DOHH2 (cell line): ENCODE measurements at regions not wholly inside any gene's neighbourhood (a gene's known extent, or its start where the extent isn't known, plus 50 kb on each side); places are given as distances from the start of the nearest gene placed in this dataset.
"Not testable (repeated sequence)": the region's sequence is repeated elsewhere in the genome, so short reads cannot be mapped to it uniquely, and the experiment has no call there.

ENCODE experiments used
- H3F3A ChIP-seq: fragments of 200-600 bp; sonication (generic), shearing (Covaris generic); 2 replicates; pipeline ENCODE4 v1.6.0; 2016; ENCODE audit warnings: antibody characterized with exemption, mild to moderate bottlenecking; ENCODE audit not compliant: control insufficient read depth, insufficient read depth
- H3K27ac ChIP-seq: fragments of 200-600 bp; sonication (generic); 2 replicates; pipeline ENCODE4 v1.5.1; 2014; ENCODE audit warnings: low read depth, mild to moderate bottlenecking, low read length, moderate library complexity
- H3K27me3 ChIP-seq: fragments of 200-600 bp; sonication (generic); 2 replicates; pipeline ENCODE4 v1.6.1; 2014; ENCODE audit warnings: mild to moderate bottlenecking, low read length, mixed read lengths; ENCODE audit not compliant: control insufficient read depth
- H3K36me3 ChIP-seq: fragments of 200-600 bp; sonication (generic); 2 replicates; pipeline ENCODE4 v1.6.1; 2014; ENCODE audit warnings: mild to moderate bottlenecking, low read length, moderate library complexity, mixed read lengths; ENCODE audit not compliant: control insufficient read depth
- H3K4me1 ChIP-seq: fragments of 200-600 bp; sonication (generic); 2 replicates; pipeline ENCODE4 v1.6.1; 2014; ENCODE audit warnings: mild to moderate bottlenecking, low read length, mixed read lengths; ENCODE audit not compliant: control insufficient read depth
- H3K4me2 ChIP-seq: fragments of 200-600 bp; sonication (generic); 2 replicates; pipeline ENCODE4 v1.6.0; 2014; ENCODE audit warnings: mild to moderate bottlenecking, low read length, moderate library complexity
- H3K4me3 ChIP-seq: fragments of 200-600 bp; sonication (generic); 2 replicates; pipeline ENCODE4 v1.5.1; 2014; ENCODE audit warnings: mild to moderate bottlenecking, low read length, mixed read lengths
- H3K79me2 ChIP-seq: fragments of 200-600 bp; sonication (generic); 2 replicates; pipeline ENCODE4 v1.6.1; 2014; ENCODE audit warnings: mild to moderate bottlenecking, low read length, mixed read lengths; ENCODE audit not compliant: control insufficient read depth
- H3K9me2 ChIP-seq: fragments of 200-600 bp; sonication (generic); replicated peaks from 2 replicates; pipeline ENCODE4 v1.6.1; 2014; ENCODE audit warnings: mild to moderate bottlenecking, low read length, mixed read lengths; ENCODE audit not compliant: control insufficient read depth
- H3K9me3 ChIP-seq: fragments of 200-600 bp; sonication (generic); 2 replicates; pipeline ENCODE4 v1.6.1; 2014; ENCODE audit warnings: antibody characterized with exemption, low read length, mixed read lengths; ENCODE audit not compliant: control insufficient read depth, insufficient read depth
- H4K20me1 ChIP-seq: fragments of 200-600 bp; sonication (generic); 2 replicates; pipeline ENCODE4 v1.6.0; 2014; ENCODE audit warnings: low read depth, mild to moderate bottlenecking, antibody characterized with exemption, low read length, moderate library complexity; ENCODE audit not compliant: control insufficient read depth, insufficient read depth
- EZH2phosphoT487 ChIP-seq: fragments of 200-600 bp; sonication (generic); IDR thresholded peaks from 2 replicates; pipeline ENCODE4 v1.6.1; 2017; ENCODE audit warnings: borderline replicate concordance, mild to moderate bottlenecking, antibody characterized with exemption, low read length, moderate library complexity, mixed read lengths
- TF ChIP-seq, protein P1 (sequence below): fragments of 200-600 bp; sonication (generic); IDR thresholded peaks from one replicate; pipeline ENCODE4 v1.5.1; 2014; ENCODE audit warnings: antibody characterized with exemption, mild to moderate bottlenecking, low read depth, low read length; ENCODE audit not compliant: poor library complexity, severe bottlenecking

DNA sequence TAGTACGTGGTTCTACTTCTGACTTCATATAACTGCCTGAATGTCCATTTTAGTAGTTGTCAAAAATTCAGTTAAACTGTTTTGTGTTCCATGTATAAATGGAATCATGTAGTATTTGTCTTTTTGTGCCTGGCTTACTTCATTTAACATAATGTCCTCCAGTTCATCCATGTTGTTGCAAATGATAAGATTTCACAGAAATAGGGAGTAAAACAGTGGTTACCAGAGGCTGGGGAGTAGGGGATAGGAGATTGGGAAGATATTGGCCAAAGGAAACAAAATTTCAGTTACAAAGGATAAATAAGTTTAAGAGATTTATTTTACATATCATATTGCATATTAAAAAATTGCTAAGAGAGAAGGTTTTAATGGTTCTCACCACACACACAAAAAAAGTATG, 425.0 kb upstream of the MEF2C start:
- H3K36me3 ChIP-seq, result no peaks in the 10 kb centered on the region
- no peak overlapping the region for H3K4me2 ChIP-seq
- H4K20me1 ChIP-seq, result no peaks in the 10 kb centered on the region
- no peak for TF ChIP-seq EZH2phosphoT487
- TF ChIP-seq, protein P1, sequence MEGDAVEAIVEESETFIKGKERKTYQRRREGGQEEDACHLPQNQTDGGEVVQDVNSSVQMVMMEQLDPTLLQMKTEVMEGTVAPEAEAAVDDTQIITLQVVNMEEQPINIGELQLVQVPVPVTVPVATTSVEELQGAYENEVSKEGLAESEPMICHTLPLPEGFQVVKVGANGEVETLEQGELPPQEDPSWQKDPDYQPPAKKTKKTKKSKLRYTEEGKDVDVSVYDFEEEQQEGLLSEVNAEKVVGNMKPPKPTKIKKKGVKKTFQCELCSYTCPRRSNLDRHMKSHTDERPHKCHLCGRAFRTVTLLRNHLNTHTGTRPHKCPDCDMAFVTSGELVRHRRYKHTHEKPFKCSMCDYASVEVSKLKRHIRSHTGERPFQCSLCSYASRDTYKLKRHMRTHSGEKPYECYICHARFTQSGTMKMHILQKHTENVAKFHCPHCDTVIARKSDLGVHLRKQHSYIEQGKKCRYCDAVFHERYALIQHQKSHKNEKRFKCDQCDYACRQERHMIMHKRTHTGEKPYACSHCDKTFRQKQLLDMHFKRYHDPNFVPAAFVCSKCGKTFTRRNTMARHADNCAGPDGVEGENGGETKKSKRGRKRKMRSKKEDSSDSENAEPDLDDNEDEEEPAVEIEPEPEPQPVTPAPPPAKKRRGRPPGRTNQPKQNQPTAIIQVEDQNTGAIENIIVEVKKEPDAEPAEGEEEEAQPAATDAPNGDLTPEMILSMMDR, result no peak
- no peak overlapping the region for H3K27ac ChIP-seq
- no peaks in the 10 kb centered on the region for H3F3A ChIP-seq
- no peaks in the 10 kb centered on the region for H3K27me3 ChIP-seq
- no peaks in the 10 kb centered on the region for H3K9me3 ChIP-seq
- H3K79me2 ChIP-seq, result no peaks in the 10 kb centered on the region
- no peak overlapping the region for H3K4me3 ChIP-seq
- no peaks in the 10 kb centered on the region for H3K9me2 ChIP-seq
- 0 out of 2 replicates have a peak, but pooled peaks cover 6% of the 10 kb centered on the region for H3K4me1 ChIP-seq

DNA sequence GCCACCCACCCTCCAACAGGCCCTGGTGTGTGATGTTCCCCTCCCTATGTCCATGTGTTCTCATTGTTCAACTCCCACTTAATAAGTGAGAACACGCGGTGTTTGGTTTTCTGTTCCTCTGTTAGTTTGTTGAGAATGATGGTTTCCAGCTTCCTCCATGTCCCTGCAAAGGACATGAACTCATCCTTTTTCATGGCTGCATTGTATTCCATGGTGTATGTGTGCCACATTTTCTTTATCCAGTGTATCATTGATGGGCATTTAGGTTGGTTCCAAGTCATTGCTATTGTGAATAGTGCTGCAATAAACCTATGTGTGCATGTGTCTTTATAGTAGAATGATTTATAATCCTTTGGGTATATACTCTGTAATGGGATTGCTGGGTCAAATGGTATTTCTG, 424.2 kb upstream of the MEF2C start:
- not testable (repeated sequence) for H3K27me3 ChIP-seq, H3K4me3 ChIP-seq, H4K20me1 ChIP-seq, H3K9me2 ChIP-seq, H3K27ac ChIP-seq, H3K9me3 ChIP-seq, H3K4me2 ChIP-seq, H3F3A ChIP-seq, H3K36me3 ChIP-seq, H3K79me2 ChIP-seq
- H3K4me1 ChIP-seq, result peaks cover 11% of the 10 kb centered on the region

DNA sequence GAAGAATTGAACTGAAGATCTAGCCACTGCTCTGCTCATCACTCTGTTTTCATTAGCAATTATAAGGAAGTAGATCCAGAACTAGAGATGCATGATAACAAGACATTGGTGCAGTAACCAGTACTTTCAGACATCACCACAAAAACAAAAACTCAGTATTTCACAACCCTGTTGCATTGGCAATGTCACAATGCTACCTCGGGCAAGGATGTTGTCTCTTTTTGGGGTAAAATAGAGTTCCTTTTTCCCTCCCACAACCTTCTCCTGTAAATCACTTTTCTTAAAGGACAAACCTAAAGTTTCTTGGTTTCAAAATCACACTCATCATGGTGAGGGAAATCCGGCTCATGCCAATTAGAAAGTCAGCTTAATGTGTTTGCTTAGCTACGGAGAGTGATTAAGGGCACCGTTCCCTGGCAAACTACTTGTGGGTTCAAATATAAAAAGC, 420.1 kb upstream of the MEF2C start:
- peaks cover 34% of the 10 kb centered on the region for H3K4me1 ChIP-seq
- no peak for TF ChIP-seq EZH2phosphoT487
- TF ChIP-seq, protein P1, result no peak
- H3K9me2 ChIP-seq, result no peaks in the 10 kb centered on the region
- no peaks in the 10 kb centered on the region for H4K20me1 ChIP-seq
- H3K36me3 ChIP-seq, result no peaks in the 10 kb centered on the region
- no peaks in the 10 kb centered on the region for H3K79me2 ChIP-seq
- no peak overlapping the region for H3K4me2 ChIP-seq
- H3K4me3 ChIP-seq, result no peak overlapping the region
- no peak overlapping the region for H3K27ac ChIP-seq
- no peaks in the 10 kb centered on the region for H3F3A ChIP-seq
- no peaks in the 10 kb centered on the region for H3K9me3 ChIP-seq
- no peaks in the 10 kb centered on the region for H3K27me3 ChIP-seq

DNA sequence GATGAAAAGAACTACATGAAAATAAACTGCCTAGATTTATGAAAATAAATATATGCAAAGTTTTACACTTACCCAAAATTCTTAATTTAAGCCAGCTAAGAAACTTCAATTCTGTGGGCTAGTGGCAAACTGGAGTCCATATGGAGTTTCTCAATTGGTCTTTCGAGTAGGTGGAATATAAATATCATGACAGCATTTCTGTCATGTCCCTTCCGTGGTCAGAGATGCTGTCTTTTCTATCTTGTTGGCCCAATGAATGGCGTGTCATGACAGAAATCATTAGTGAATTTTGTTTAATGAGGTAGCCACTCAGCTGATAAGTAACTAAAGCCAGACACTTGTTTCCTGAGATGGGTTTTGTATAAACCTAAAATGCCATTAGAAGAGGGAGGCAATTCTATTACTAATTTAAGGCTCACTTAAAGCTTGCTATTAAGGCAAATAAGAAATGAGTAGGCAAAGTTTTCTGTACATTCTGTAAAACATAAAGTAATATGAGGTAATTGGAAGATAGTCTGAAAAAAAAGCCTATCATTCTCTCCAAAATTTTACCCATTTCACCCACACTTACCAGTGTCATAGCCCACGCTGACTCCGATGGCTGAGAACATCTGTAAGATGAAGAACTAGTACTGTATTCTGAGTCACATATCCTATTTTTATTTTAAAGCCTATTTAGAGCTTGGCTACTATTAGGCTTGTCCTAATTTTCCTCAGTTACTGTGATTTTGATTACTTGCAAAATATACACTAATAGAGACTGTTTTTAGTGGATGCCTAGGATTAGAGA, 419.3 kb upstream of the MEF2C start:
- Histone ChIP-seq H3F3A (no peaks in the 10 kb centered on the region), H3K4me3 (no peak overlapping the region), H3K27ac (no peak overlapping the region), H3K9me3 (no peaks in the 10 kb centered on the region), H3K27me3 (no peaks in the 10 kb centered on the region), H3K9me2 (no peaks in the 10 kb centered on the region), H3K4me2 (peak overlapping the region; percentile 18; the same call in 1 of the 2 replicates), H3K4me1 (peaks cover 34% of the 10 kb centered on the region), H3K79me2 (no peaks in the 10 kb centered on the region), H3K36me3 (no peaks in the 10 kb centered on the region), H4K20me1 (no peaks in the 10 kb centered on the region)
- TF ChIP-seq, protein P1, result no peak
- TF ChIP-seq EZH2phosphoT487, result no peak
